ENCODE measurements at regions not wholly inside any gene's neighbourhood (a gene's known extent, or its start where the extent isn't known, plus 50 kb on each side); places are given as distances from the start of the nearest gene placed in this dataset.

- intact Hi-C loops (cut with DNase I, micrococcal nuclease) = no loop called here
- ATAC-seq = no peak
These were observed 292.2 kb downstream of the GAS1 start for GRCh38 chr9:86655147-86655546.

GRCh38 chr9:86653466-86653865 is 293.8 kb downstream of the GAS1 start:
- DNase-seq = no peak
- Histone ChIP-seq H3K4me3 (no peak overlapping the region), H3K9me3 (no peaks in the 10 kb centered on the region), H3K4me1 (ENCODE audit: low read depth) (no peaks in the 10 kb centered on the region), H3K36me3 (ENCODE audit: low read depth) (no peaks in the 10 kb centered on the region)
- no peak for ATAC-seq
- intact Hi-C loops (cut with DNase I, micrococcal nuclease) = no loop called here
- no peak for TF ChIP-seq CTCF (IDR thresholded peaks at IDR 0.05)

More at GRCh38 chr9:86655147-86655546, 292.2 kb downstream of the GAS1 start:
- DNase-seq = no peak
- TF ChIP-seq CTCF (IDR thresholded peaks at IDR 0.05) = no peak
- no peak overlapping the region for H3K4me3 ChIP-seq
- H3K36me3 ChIP-seq (ENCODE audit: low read depth) = no peaks in the 10 kb centered on the region
- H3K9me3 ChIP-seq = no peaks in the 10 kb centered on the region
- H3K4me1 ChIP-seq (ENCODE audit: low read depth) = no peaks in the 10 kb centered on the region

- no peak overlapping the region for H3K4me3 ChIP-seq
- TF ChIP-seq CTCF (IDR thresholded peaks at IDR 0.05) = no peak
- ATAC-seq (no peak), DNase-seq (no peak)
- intact Hi-C loops (cut with DNase I, micrococcal nuclease) = no loop called here
- H3K4me1 ChIP-seq (ENCODE audit: low read depth) = no peaks in the 10 kb centered on the region
- H3K9me3 ChIP-seq = no peaks in the 10 kb centered on the region
- H3K36me3 ChIP-seq (ENCODE audit: low read depth) = no peaks in the 10 kb centered on the region
These were observed 294.6 kb downstream of the GAS1 start for GRCh38 chr9:86652736-86653135.

- TF ChIP-seq CTCF (IDR thresholded peaks at IDR 0.05) = no peak
- Histone ChIP-seq H3K36me3 (ENCODE audit: low read depth) (no peaks in the 10 kb centered on the region), H3K4me1 (ENCODE audit: low read depth) (no peaks in the 10 kb centered on the region), H3K4me3 (no peak overlapping the region), H3K9me3 (no peaks in the 10 kb centered on the region)
- DNase-seq = no peak
- intact Hi-C loops (cut with DNase I, micrococcal nuclease) = no loop called here
- no peak for ATAC-seq
These were observed 295.7 kb upstream of the TUT7 start for GRCh38 chr9:86649913-86650312.

GRCh38 chr9:86648828-86649170 is 294.6 kb upstream of the TUT7 start:
- intact Hi-C loops (cut with DNase I, micrococcal nuclease) = no loop called here
- TF ChIP-seq CTCF (IDR thresholded peaks at IDR 0.05) = no peak
- DNase-seq (no peak), ATAC-seq (no peak)
- Histone ChIP-seq H3K36me3 (ENCODE audit: low read depth) (no peaks in the 10 kb centered on the region), H3K9me3 (no peaks in the 10 kb centered on the region), H3K4me3 (no peak overlapping the region), H3K4me1 (ENCODE audit: low read depth) (no peaks in the 10 kb centered on the region)

- intact Hi-C loops (cut with DNase I, micrococcal nuclease) = no loop called here
- no peaks in the 10 kb centered on the region for H3K9me3 ChIP-seq
- DNase-seq (no peak), ATAC-seq (no peak)
- no peak for TF ChIP-seq CTCF (IDR thresholded peaks at IDR 0.05)
- no peaks in the 10 kb centered on the region for H3K4me1 ChIP-seq (ENCODE audit: low read depth)
- no peak overlapping the region for H3K4me3 ChIP-seq
- H3K36me3 ChIP-seq (ENCODE audit: low read depth) = no peaks in the 10 kb centered on the region
These were observed 294.1 kb upstream of the TUT7 start for GRCh38 chr9:86648156-86648827.
